Suprapubic skin (tissue), 4 donors: ENCODE measurements at regions not wholly inside any gene's neighbourhood (a gene's known extent, or its start where the extent isn't known, plus 50 kb on each side); places are given as distances from the start of the nearest gene placed in this dataset.

ENCODE experiments used
- DNase-seq, 2 donors: peaks; one replicate each; pipeline ENCODE4 v3.0.0-alpha.2; 2019; ENCODE audit warnings: low spot score in 2 of 2
- H3K27ac ChIP-seq: fragments of 200-600 bp; sonication (generic); one replicate; pipeline ENCODE4 v1.5.1; 2019
- H3K27me3 ChIP-seq: fragments of 200-600 bp; sonication (generic); one replicate; pipeline ENCODE4 v1.5.1; 2019
- H3K36me3 ChIP-seq: fragments of 200-600 bp; sonication (generic); one replicate; pipeline ENCODE4 v1.5.1; 2019
- H3K4me1 ChIP-seq: fragments of 200-600 bp; sonication (generic); one replicate; pipeline ENCODE4 v1.5.1; 2019
- H3K4me3 ChIP-seq: fragments of 200-600 bp; sonication (generic); one replicate; pipeline ENCODE4 v1.5.1; 2019; ENCODE audit warnings: mild to moderate bottlenecking
- H3K9me3 ChIP-seq: fragments of 200-600 bp; sonication (generic); one replicate; pipeline ENCODE4 v1.5.1; 2019
- EP300 ChIP-seq: sonication (generic); formaldehyde crosslinking; IDR thresholded peaks from one replicate; pipeline ENCODE4 v1.6.1; 2017; ENCODE audit warnings: antibody characterized with exemption
- POLR2A ChIP-seq, 2 donors: fragments of 450-650 bp; IDR thresholded peaks; one replicate each; pipeline ENCODE4 v1.6.1; 2017; ENCODE audit warnings: antibody characterized with exemption in 2 of 2, mild to moderate bottlenecking in 2 of 2, moderate library complexity in 2 of 2
- POLR2AphosphoS5 ChIP-seq, 3 donors: sonication (generic); formaldehyde crosslinking; IDR thresholded peaks; one replicate each; pipeline ENCODE4 v1.6.1; 2017; ENCODE audit warnings: antibody characterized with exemption in 3 of 3
- WGBS: methylation state at CpG from one replicate; pipeline ENCODE4 v1.1.5; 2018; 5-methylcytosine and 5-hydroxymethylcytosine counted together
- TF ChIP-seq, protein P1 (sequence below), 2 donors: fragments of 200-600 bp in 1 of 2; fragments of 450-650 bp in 1 of 2; sonication (generic) in 1 of 2; IDR thresholded peaks; one replicate each; pipeline ENCODE4 v1.5.1; 2016 to 2019; ENCODE audit warnings: antibody characterized with exemption in 2 of 2, mild to moderate bottlenecking in 1 of 2, moderate library complexity in 1 of 2

DNA sequence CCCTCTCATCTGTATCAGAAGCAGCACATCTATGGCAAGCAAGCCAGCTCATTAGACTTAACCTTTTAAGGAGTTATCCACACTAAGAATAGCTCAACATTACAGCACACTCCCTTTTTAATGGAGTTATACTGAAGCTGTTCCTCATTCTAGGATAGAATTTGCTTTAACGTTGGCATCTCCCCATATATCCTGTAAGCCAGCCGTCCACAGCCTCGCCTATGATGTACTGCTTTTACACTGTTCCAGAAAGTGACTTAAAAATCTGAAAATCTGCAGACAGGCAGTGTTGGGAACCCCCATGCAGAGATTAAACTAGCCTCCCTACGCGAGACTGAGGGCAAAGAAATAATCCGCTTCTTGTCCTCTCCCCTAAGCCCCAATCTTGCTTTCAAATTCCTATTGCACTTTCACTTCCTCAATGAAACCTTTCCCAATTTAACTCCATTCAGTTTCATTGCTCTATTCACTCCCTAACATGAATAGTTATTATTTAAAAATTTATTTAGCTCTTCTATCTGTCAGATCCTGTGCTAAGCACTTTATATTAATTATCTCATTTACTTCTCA lies 225.0 kb downstream of the BLID start:
- TF ChIP-seq EP300 (no peak), POLR2AphosphoS5 (IDR thresholded peaks at IDR 0.05) (no peak), POLR2A (IDR thresholded peaks at IDR 0.05) (no peak)
- TF ChIP-seq, protein P1, sequence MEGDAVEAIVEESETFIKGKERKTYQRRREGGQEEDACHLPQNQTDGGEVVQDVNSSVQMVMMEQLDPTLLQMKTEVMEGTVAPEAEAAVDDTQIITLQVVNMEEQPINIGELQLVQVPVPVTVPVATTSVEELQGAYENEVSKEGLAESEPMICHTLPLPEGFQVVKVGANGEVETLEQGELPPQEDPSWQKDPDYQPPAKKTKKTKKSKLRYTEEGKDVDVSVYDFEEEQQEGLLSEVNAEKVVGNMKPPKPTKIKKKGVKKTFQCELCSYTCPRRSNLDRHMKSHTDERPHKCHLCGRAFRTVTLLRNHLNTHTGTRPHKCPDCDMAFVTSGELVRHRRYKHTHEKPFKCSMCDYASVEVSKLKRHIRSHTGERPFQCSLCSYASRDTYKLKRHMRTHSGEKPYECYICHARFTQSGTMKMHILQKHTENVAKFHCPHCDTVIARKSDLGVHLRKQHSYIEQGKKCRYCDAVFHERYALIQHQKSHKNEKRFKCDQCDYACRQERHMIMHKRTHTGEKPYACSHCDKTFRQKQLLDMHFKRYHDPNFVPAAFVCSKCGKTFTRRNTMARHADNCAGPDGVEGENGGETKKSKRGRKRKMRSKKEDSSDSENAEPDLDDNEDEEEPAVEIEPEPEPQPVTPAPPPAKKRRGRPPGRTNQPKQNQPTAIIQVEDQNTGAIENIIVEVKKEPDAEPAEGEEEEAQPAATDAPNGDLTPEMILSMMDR (IDR thresholded peaks at IDR 0.05), result no peak
- WGBS, result 66% methylated on average over 6 of the region's 6 CpGs
- Histone ChIP-seq H3K36me3 (no peaks in the 10 kb centered on the region), H3K9me3 (no peaks in the 10 kb centered on the region), H3K27me3 (no peaks in the 10 kb centered on the region), H3K4me3 (no peak overlapping the region), H3K4me1 (peaks cover 11% of the 10 kb centered on the region), H3K27ac (peak overlapping the region; percentile 29)
- DNase-seq, result no peak

DNA sequence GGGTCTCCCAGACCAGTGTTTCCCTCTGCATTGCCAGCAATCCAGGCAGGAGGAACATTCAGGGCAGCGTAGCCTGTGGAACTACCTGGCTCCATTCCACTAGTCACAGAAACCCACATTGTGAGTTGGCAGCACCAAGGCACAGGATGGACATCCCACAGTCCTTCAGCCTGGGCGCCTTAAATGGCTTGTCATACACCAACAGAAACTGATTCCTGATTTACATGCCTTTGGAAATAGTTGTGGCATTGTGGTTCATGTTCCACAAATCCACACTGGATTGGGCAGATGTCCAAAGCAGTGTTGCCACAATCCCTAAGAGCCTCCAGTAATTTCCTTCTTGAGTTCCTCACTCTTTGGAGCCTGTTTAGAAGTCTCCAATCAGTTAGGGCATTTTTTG lies 225.6 kb downstream of the BLID start:
- Histone ChIP-seq H3K4me1 (peaks cover 11% of the 10 kb centered on the region), H3K36me3 (no peaks in the 10 kb centered on the region), H3K4me3 (no peak overlapping the region), H3K27me3 (no peaks in the 10 kb centered on the region), H3K27ac (no peak overlapping the region), H3K9me3 (no peaks in the 10 kb centered on the region)
- 69% methylated on average over 2 of the region's 2 CpGs for WGBS
- no peak for DNase-seq
- TF ChIP-seq EP300, result no peak
- no peak for TF ChIP-seq POLR2A (IDR thresholded peaks at IDR 0.05)
- no peak for TF ChIP-seq POLR2AphosphoS5 (IDR thresholded peaks at IDR 0.05)
- TF ChIP-seq, protein P1 (IDR thresholded peaks at IDR 0.05), result no peak

DNA sequence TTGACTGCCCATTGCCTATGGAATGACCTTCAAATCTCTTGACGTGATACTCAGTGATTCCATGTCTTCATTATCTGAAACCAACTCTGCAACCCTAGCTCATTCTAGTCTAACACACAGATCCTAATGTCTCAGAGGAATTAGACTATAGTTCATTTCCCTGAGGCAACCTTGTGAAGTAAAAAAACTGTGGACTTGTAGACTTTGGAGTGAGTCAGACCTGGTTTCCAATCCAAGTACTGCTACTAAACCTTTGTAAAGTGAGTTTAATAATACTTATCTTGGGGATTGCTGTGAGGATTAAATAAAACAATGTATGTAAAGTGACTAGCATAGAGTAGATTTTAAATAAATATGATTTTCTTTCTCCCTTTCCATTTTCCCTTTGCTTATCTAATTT lies 226.1 kb downstream of the BLID start:
- TF ChIP-seq EP300 (no peak), POLR2A (IDR thresholded peaks at IDR 0.05) (no peak), POLR2AphosphoS5 (IDR thresholded peaks at IDR 0.05) (no peak)
- TF ChIP-seq, protein P1 (IDR thresholded peaks at IDR 0.05), result no peak
- WGBS, result 100% methylated on average over 1 of the region's 1 CpG
- H3K9me3 ChIP-seq, result no peaks in the 10 kb centered on the region
- H3K27ac ChIP-seq, result no peak overlapping the region
- no peaks in the 10 kb centered on the region for H3K36me3 ChIP-seq
- peaks cover 11% of the 10 kb centered on the region for H3K4me1 ChIP-seq
- H3K27me3 ChIP-seq, result no peaks in the 10 kb centered on the region
- H3K4me3 ChIP-seq, result no peak overlapping the region
- DNase-seq, result no peak

DNA sequence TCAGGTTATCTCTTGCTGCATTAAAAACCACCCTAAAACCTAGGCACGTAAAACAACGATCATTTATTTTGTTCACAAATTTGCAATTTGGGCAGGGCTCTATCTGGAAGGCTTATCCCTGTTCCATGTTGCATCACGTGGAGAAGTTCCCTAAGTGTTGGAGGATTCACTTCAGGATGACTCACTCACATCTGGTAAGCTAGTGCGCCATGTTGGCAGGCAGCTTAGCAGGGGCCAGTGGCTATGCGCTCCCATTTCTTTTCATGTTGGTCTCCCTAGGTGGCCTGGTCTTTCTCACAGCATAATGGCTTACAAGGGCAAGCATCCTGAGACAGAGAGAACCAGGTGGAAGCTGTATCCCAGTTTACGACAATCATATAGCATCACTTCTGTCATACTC lies 226.8 kb downstream of the BLID start:
- TF ChIP-seq POLR2AphosphoS5 (IDR thresholded peaks at IDR 0.05), result no peak
- TF ChIP-seq, protein P1 (IDR thresholded peaks at IDR 0.05), result no peak
- no peak for TF ChIP-seq POLR2A (IDR thresholded peaks at IDR 0.05)
- TF ChIP-seq EP300, result no peak
- Histone ChIP-seq H3K27ac (no peak overlapping the region), H3K27me3 (no peaks in the 10 kb centered on the region), H3K4me3 (no peak overlapping the region), H3K36me3 (no peaks in the 10 kb centered on the region), H3K4me1 (peaks cover 11% of the 10 kb centered on the region), H3K9me3 (no peaks in the 10 kb centered on the region)
- no peak for DNase-seq
- WGBS, result 64% methylated on average over 6 of the region's 6 CpGs

DNA sequence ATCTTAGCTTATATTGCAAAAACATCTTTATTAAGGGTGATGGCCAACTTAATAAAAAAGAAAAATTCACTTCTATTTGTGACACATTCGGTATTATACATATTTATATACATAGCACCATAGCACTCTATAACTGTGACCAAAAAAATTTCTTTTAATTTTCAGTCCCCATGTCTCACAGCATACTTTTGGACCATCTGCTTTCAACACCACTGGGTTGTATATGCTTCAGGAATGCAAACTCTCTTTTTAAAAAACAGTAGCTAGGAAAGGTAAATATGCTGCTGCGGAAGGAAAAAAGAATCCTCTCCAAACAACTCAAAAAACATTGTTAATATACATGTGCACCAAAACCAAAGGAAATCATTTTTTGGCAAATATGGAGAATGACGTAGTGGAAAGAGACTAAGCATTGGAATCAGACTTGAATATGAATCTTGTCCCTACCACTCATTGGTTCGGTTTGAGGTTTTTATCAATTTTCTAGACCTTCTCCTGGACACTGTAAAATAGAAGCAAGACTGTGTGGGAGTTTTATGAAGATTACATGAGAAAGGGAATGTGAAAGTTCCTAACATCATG lies 227.9 kb downstream of the BLID start:
- Histone ChIP-seq H3K4me3 (no peak overlapping the region), H3K27ac (no peak overlapping the region), H3K9me3 (no peaks in the 10 kb centered on the region), H3K4me1 (peaks cover 11% of the 10 kb centered on the region), H3K36me3 (no peaks in the 10 kb centered on the region), H3K27me3 (no peaks in the 10 kb centered on the region)
- WGBS, result 83% methylated on average over 4 of the region's 4 CpGs
- TF ChIP-seq EP300 (no peak), POLR2A (IDR thresholded peaks at IDR 0.05) (no peak), POLR2AphosphoS5 (IDR thresholded peaks at IDR 0.05) (no peak)
- TF ChIP-seq, protein P1 (IDR thresholded peaks at IDR 0.05), result no peak
- no peak for DNase-seq
